ENCODE measurements at regions not wholly inside any gene's neighbourhood (a gene's known extent, or its start where the extent isn't known, plus 50 kb on each side); places are given as distances from the start of the nearest gene placed in this dataset.

DNA sequence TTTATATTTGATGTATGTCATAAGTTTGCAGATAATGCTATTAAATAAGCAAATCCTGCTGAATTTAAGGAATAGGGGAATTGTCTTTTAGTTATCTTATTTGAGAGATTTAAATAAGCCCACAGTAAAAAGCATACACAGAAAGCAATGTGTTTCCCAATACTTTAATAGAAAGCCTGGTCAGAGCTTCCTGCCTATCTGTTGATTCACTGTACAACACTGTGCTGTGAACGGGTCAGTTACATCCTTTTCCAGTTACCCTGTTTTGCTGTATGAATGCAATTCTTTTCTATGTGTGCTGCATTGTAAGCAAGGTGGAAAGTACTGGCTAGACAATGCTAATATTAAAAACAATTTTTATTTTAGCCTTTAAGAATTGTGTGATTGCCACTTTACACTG is 81.2 kb downstream of the ANKRD7 start:
- TF ChIP-seq, protein P1, sequence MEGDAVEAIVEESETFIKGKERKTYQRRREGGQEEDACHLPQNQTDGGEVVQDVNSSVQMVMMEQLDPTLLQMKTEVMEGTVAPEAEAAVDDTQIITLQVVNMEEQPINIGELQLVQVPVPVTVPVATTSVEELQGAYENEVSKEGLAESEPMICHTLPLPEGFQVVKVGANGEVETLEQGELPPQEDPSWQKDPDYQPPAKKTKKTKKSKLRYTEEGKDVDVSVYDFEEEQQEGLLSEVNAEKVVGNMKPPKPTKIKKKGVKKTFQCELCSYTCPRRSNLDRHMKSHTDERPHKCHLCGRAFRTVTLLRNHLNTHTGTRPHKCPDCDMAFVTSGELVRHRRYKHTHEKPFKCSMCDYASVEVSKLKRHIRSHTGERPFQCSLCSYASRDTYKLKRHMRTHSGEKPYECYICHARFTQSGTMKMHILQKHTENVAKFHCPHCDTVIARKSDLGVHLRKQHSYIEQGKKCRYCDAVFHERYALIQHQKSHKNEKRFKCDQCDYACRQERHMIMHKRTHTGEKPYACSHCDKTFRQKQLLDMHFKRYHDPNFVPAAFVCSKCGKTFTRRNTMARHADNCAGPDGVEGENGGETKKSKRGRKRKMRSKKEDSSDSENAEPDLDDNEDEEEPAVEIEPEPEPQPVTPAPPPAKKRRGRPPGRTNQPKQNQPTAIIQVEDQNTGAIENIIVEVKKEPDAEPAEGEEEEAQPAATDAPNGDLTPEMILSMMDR (IDR thresholded peaks at IDR 0.05; ENCODE audit: low read depth, low read length): no peak
- no peak for TF ChIP-seq EZH2phosphoT487 (IDR thresholded peaks at IDR 0.05; ENCODE audit: low read depth)

Data from OCI-LY3 (cell line).